HL-60 (cell line): ENCODE measurements at regions not wholly inside any gene's neighbourhood (a gene's known extent, or its start where the extent isn't known, plus 50 kb on each side); places are given as distances from the start of the nearest gene placed in this dataset.

ENCODE experiments used
- DNase-seq, 2 experiments: peaks; one replicate each; pipeline ENCODE4 v3.0.0-alpha.2; 2010 to 2020; ENCODE audit warnings: low read depth in 1 of 2, low spot score in 1 of 2
- H3K27ac ChIP-seq: fragments of 250-450 bp; sonication (Bioruptor Pico); replicated peaks from 2 replicates; pipeline ENCODE4 v1.5.1; 2020; ENCODE audit warnings: mild to moderate bottlenecking, moderate library complexity
- H3K27me3 ChIP-seq: fragments of 250-450 bp; sonication (Bioruptor Pico); 2 replicates; pipeline ENCODE4 v1.5.1; 2021; ENCODE audit warnings: mild to moderate bottlenecking, moderate library complexity; ENCODE audit not compliant: insufficient read depth, poor library complexity, severe bottlenecking
- H3K4me3 ChIP-seq: replicated peaks from 2 replicates; pipeline ENCODE4 v1.5.1; 2011; ENCODE audit warnings: mild to moderate bottlenecking, control low read depth, low read length; ENCODE audit not compliant: insufficient read depth
- GABPA ChIP-seq: IDR thresholded peaks from 2 replicates; pipeline ENCODE4 v1.6.1; 2012; ENCODE audit warnings: low read depth
- POLR2AphosphoS5 ChIP-seq: IDR thresholded peaks from 2 replicates; pipeline ENCODE4 v1.6.1; 2012; ENCODE audit warnings: low read depth
- SPI1 ChIP-seq: IDR thresholded peaks from 2 replicates; pipeline ENCODE4 v1.6.1; 2012; ENCODE audit warnings: low read depth, mild to moderate bottlenecking, borderline replicate concordance
- TF ChIP-seq, protein P1 (sequence below): IDR thresholded peaks from one replicate; pipeline ENCODE4 v1.5.1; 2011; ENCODE audit warnings: low read length, control low read depth, inconsistent platforms; ENCODE audit not compliant: insufficient read depth
- TF ChIP-seq, protein P2 (sequence below): IDR thresholded peaks from 2 replicates; pipeline ENCODE4 v1.6.1; 2012; ENCODE audit warnings: low read depth; ENCODE audit not compliant: insufficient replicate concordance

DNA sequence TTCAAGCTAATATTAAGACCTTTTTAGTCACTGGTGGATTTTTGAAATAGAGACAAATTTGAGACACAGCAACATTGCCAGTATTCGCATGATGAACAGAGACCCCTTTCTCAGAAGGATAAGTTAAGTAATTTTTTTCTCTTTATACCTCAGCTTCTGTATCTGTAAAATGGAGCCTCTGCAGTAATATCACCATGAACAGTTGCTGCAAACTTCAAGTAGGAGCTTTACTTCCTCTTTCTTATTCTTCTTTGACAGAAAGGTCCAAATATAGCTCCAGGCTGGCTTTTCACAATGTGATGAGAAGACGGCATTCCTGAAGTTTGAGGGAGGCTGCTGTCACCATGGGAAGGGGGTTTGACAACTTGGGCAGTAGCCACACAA lies 158.7 kb downstream of the TDRD15 start:
- H3K27me3 ChIP-seq = no peaks in the 10 kb centered on the region
- DNase-seq = no peak
- no peak overlapping the region for H3K27ac ChIP-seq
- TF ChIP-seq, protein P1, sequence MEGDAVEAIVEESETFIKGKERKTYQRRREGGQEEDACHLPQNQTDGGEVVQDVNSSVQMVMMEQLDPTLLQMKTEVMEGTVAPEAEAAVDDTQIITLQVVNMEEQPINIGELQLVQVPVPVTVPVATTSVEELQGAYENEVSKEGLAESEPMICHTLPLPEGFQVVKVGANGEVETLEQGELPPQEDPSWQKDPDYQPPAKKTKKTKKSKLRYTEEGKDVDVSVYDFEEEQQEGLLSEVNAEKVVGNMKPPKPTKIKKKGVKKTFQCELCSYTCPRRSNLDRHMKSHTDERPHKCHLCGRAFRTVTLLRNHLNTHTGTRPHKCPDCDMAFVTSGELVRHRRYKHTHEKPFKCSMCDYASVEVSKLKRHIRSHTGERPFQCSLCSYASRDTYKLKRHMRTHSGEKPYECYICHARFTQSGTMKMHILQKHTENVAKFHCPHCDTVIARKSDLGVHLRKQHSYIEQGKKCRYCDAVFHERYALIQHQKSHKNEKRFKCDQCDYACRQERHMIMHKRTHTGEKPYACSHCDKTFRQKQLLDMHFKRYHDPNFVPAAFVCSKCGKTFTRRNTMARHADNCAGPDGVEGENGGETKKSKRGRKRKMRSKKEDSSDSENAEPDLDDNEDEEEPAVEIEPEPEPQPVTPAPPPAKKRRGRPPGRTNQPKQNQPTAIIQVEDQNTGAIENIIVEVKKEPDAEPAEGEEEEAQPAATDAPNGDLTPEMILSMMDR = no peak
- TF ChIP-seq GABPA (no peak), POLR2AphosphoS5 (no peak), SPI1 (no peak)
- TF ChIP-seq, protein P2, sequence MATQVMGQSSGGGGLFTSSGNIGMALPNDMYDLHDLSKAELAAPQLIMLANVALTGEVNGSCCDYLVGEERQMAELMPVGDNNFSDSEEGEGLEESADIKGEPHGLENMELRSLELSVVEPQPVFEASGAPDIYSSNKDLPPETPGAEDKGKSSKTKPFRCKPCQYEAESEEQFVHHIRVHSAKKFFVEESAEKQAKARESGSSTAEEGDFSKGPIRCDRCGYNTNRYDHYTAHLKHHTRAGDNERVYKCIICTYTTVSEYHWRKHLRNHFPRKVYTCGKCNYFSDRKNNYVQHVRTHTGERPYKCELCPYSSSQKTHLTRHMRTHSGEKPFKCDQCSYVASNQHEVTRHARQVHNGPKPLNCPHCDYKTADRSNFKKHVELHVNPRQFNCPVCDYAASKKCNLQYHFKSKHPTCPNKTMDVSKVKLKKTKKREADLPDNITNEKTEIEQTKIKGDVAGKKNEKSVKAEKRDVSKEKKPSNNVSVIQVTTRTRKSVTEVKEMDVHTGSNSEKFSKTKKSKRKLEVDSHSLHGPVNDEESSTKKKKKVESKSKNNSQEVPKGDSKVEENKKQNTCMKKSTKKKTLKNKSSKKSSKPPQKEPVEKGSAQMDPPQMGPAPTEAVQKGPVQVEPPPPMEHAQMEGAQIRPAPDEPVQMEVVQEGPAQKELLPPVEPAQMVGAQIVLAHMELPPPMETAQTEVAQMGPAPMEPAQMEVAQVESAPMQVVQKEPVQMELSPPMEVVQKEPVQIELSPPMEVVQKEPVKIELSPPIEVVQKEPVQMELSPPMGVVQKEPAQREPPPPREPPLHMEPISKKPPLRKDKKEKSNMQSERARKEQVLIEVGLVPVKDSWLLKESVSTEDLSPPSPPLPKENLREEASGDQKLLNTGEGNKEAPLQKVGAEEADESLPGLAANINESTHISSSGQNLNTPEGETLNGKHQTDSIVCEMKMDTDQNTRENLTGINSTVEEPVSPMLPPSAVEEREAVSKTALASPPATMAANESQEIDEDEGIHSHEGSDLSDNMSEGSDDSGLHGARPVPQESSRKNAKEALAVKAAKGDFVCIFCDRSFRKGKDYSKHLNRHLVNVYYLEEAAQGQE = no peak
- no peak overlapping the region for H3K4me3 ChIP-seq

DNA sequence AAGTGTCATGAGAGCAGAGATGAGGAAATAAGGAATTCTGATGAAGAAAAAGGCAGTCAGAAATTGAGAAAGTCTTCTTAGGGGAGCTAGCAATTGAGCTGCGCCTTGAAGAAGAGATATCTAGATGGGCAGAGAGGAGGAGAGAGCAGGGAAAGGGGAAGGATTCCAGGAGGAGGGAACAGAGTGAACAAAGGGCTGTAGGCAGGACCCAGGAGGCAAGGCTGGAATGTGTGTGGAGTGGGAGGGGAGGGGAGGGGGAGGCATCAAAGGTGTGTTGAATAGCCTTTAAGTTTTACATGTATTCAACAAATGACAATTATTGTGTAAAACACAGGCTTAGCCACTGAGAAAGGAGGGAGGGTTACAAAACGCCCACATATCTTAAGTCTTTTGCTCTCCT lies 164.5 kb downstream of the TDRD15 start:
- no peak overlapping the region for H3K4me3 ChIP-seq
- H3K27me3 ChIP-seq = no peaks in the 10 kb centered on the region
- DNase-seq = no peak
- H3K27ac ChIP-seq = no peak overlapping the region
- TF ChIP-seq, protein P2 = no peak
- TF ChIP-seq GABPA (no peak), SPI1 (no peak), POLR2AphosphoS5 (no peak)
- TF ChIP-seq, protein P1 = no peak

DNA sequence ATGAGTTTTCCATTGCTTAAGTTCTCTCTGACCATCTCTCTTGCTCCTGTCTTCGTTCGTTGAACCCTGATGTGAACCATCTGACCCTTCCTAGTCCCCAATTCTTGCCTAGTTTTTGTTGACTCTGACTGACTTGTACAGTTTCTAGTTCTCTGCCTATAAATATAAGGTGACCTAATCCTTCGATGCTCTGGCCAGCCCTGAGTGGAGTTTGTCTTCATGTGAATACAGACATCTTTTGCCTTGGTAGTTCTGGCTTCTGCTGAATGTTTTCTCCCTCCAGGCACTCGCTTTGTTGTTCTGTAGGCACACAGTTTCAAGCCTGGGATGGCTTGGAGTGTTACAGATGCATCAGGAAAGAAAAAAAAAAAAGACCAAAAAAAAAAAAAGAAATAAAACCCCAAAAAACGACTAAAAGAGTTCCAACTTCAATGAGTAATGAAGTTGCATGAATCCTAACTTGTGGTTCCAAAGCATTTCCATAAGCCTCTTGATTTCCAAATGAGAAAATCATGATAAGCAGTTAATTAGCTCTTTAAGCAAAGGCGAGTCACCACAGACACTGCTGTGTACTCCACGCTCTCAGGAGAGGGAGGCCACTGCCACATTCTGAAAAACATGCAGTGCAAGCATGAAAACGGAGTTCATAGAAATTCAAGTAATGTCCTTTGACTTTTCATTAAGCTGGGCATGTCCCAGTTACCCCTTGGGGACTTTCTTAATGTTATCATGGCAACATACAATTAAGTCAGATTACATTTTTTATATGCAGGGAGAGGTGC lies 165.2 kb downstream of the TDRD15 start:
- Histone ChIP-seq H3K27me3 (no peaks in the 10 kb centered on the region), H3K27ac (no peak overlapping the region), H3K4me3 (no peak overlapping the region)
- TF ChIP-seq, protein P1 = no peak
- no peak for TF ChIP-seq POLR2AphosphoS5
- DNase-seq = no peak

DNA sequence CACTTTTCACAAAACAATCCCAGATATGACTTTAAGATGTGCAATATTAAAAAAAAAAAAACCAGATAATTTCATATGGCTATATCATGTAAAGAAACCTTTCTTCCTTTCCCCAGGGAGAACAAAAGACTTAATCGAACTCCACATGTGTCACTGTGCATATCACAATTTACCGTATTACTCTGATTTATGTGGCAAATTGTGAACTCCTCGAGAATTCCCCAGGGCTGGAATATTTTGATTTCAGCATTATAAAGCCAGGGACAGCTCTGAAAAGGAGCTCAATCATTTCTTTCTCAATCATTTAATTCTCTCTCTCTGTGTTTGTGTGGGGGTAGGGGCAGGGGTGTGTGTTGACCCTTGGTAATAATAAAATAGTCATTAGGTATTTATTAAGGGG lies 165.8 kb downstream of the TDRD15 start:
- TF ChIP-seq, protein P2 = no peak
- TF ChIP-seq POLR2AphosphoS5 (no peak), SPI1 (no peak), GABPA (no peak)
- TF ChIP-seq, protein P1 = no peak
- DNase-seq = no peak
- Histone ChIP-seq H3K27me3 (no peaks in the 10 kb centered on the region), H3K4me3 (no peak overlapping the region), H3K27ac (no peak overlapping the region)
